Naive thymus-derived CD8-positive, alpha-beta T cell (primary cell): ENCODE measurements at regions not wholly inside any gene's neighbourhood (a gene's known extent, or its start where the extent isn't known, plus 50 kb on each side); places are given as distances from the start of the nearest gene placed in this dataset.

ENCODE experiments used
- ATAC-seq, 2 donors: fragments of 150-1000 bp; cut with Tn5 transposase in 1 of 2; sonication (Bioruptor Pico), chemical (Tn5 transposase) in 1 of 2; 1 replicate in 1 of 2; 2 replicates in 1 of 2; pipeline ENCODE4 v1.10.0; 2021; ENCODE audit warnings: mild to moderate bottlenecking in 2 of 2, moderate library complexity in 2 of 2
- POLR2A ChIA-PET: fragments of 350-600 bp; sonication (Branson Sonifier 250); formaldehyde crosslinking; loops from one replicate; lab custom pipeline; 2021; ENCODE audit warnings: antibody characterized with exemption; lab: Charles Lee
- DNase-seq, 10 donors: peaks; one replicate each; pipeline versions ENCODE4 v3.0.0 to v3.0.0-alpha.2; 2020 to 2022
- H3K27ac Mint-ChIP-seq, 10 donors: one replicate each; pipeline ENCODE4 v1.8.0; 2020 to 2022; ENCODE audit warnings: mild to moderate bottlenecking in 10 of 10, mixed read lengths in 10 of 10, moderate library complexity in 4 of 10, inconsistent platforms in 1 of 10
- H3K27me3 Mint-ChIP-seq, 5 donors: one replicate each; pipeline ENCODE4 v1.8.0; 2021 to 2022; ENCODE audit warnings: mixed read lengths in 5 of 5
- H3K36me3 Mint-ChIP-seq, 3 donors: one replicate each; pipeline ENCODE4 v1.8.0; 2020 to 2022; ENCODE audit warnings: mixed read lengths in 3 of 3, mild to moderate bottlenecking in 2 of 3, inconsistent platforms in 1 of 3
- H3K4me1 Mint-ChIP-seq, 4 donors: one replicate each; pipeline ENCODE4 v1.8.0; 2021 to 2022; ENCODE audit warnings: mixed read lengths in 4 of 4
- H3K4me3 Mint-ChIP-seq, 10 donors: one replicate each; pipeline ENCODE4 v1.8.0; 2020 to 2022; ENCODE audit warnings: mild to moderate bottlenecking in 10 of 10, mixed read lengths in 10 of 10, moderate library complexity in 6 of 10, inconsistent platforms in 1 of 10
- H3K9me3 Mint-ChIP-seq, 9 donors: one replicate each; pipeline ENCODE4 v1.8.0; 2020 to 2022; ENCODE audit warnings: mixed read lengths in 9 of 9, mild to moderate bottlenecking in 3 of 9, inconsistent platforms in 1 of 9, moderate library complexity in 1 of 9

DNA sequence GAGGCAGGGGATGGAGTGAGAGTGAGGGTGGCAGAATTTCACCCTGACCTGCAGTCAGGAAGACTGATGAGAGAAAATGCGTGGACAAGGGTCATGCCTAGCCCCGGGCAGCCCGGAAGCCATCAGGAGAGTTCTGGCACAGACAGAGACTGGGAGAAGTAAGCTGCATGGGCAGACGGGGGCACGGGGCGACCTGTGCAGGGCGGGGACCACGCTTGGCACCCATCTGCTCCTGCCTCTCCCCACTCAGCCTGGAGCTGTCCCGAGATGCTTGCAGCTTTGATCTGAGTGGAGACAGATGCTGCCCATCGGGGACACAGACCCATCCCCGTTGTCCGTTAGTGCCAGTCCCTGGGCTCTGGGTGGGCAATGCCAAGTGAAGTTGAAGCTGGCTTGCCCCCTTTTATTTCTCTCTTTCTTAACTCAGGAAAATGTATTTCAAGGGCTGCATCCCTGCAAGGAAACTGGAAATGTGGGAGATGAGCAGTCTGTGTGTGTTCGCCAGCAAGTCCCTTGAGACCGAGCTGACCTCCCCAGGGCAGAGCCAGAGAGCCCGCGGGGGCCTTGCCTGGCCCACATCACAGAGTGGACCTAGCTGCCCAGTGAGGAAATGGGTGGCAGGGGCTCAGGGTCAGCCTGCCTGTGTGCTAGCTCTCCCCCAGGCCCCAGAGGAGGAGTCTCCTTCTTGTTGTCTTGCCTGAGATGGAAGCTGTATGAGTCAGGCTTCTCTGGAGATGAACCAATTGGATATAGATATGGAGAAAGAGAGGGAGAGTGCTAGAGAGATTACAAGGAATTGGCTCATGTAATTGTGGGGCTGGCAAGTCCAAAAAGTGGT lies 121.3 kb upstream of the C1orf174 start:
- Mint-ChIP-seq H3K27ac (no peak overlapping the region), H3K4me3 (no peak overlapping the region), H3K36me3 (no peaks in the 10 kb centered on the region), H3K27me3 (peaks cover 0 to 22% (median 18%) of the 10 kb centered on the region in 5 donors), H3K4me1 (peaks cover 2 to 7% (median 5%) of the 10 kb centered on the region in 4 donors), H3K9me3 (peaks cover 0 to 3% (median 0%) of the 10 kb centered on the region in 9 donors)
- ATAC-seq (no peak), DNase-seq (no peak)
- POLR2A ChIA-PET = no interaction called here

DNA sequence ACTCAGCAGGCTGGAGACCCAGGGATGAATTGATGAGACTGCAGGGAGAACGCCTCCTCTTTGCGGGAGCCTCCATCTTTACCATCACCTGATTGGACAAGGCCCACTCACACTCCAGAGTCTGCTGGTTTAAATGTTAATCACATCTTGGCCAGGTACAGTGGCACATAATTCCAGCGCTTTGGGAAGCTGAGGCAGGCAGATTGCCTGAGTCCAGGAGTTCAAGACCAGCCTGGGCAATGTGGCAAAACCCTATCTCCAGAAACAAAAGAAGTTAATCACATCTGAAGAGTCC lies 121.8 kb upstream of the C1orf174 start:
- POLR2A ChIA-PET = no interaction called here
- ATAC-seq = no peak

DNA sequence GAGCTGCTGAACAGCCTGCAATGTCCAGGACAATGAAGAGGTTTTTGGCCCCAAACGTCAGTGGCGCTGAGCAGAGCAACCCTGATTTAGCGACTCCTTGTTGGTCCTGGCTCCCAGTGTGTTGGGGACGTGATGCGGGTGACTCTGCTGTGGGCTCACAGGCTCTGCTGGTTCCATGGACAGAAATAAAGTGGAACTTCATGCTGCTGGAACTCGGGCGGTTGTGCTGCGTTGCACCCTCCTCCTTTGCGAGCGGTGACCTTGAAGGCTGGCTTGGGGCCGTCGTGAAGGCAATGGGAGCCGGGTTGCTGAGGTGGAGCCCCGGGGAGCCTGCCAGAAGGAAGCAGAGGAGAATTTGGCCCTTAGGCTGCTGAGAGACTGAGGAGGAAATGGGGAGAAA lies 122.6 kb upstream of the C1orf174 start:
- no peak overlapping the region for H3K27ac Mint-ChIP-seq
- DNase-seq = no peak
- no peak for ATAC-seq
- H3K36me3 Mint-ChIP-seq = no peaks in the 10 kb centered on the region
- H3K9me3 Mint-ChIP-seq = peaks cover 0 to 3% (median 0%) of the 10 kb centered on the region in 9 donors
- POLR2A ChIA-PET = no interaction called here
- no peak overlapping the region for H3K4me3 Mint-ChIP-seq
- peaks cover 0 to 8% (median 4%) of the 10 kb centered on the region in 4 donors for H3K4me1 Mint-ChIP-seq
- H3K27me3 Mint-ChIP-seq = peaks cover 0 to 22% (median 18%) of the 10 kb centered on the region in 5 donors

More for the DNA sequence above, 121.8 kb upstream of the C1orf174 start:
- Mint-ChIP-seq H3K4me3 (no peak overlapping the region), H3K4me1 (peaks cover 0 to 5% (median 2%) of the 10 kb centered on the region in 4 donors), H3K27ac (no peak overlapping the region), H3K27me3 (peaks cover 0 to 22% (median 18%) of the 10 kb centered on the region in 5 donors), H3K9me3 (peaks cover 0 to 3% (median 0%) of the 10 kb centered on the region in 9 donors), H3K36me3 (no peaks in the 10 kb centered on the region)
- DNase-seq = no peak

DNA sequence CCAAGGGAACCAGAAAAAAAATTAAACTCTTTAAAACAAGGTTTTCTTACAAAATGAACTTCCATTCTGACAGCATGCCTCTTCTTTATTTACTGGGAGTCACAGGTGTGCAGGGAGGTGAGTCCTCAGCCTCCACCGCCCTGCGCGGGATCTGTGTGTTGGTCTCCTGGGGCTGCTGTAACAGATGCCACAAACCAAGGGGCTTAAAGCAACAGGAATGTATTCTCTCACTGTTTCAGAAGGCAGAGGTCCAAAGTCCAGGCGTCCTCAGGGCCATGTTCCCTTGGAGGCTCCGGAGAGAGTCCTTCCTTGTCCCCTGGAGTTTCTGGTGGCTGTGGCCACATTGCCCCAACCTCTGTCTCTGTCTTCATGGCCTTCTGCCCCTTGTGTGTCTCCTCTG lies 123.6 kb upstream of the C1orf174 start:
- Mint-ChIP-seq H3K27me3 (peaks cover 3 to 22% (median 18%) of the 10 kb centered on the region in 5 donors), H3K27ac (peak overlapping the region in 1 of 10 donors; percentile 77), H3K4me3 (no peak overlapping the region), H3K36me3 (no peaks in the 10 kb centered on the region), H3K9me3 (peaks cover 0 to 3% (median 0%) of the 10 kb centered on the region in 9 donors), H3K4me1 (peaks cover 0 to 13% (median 6%) of the 10 kb centered on the region in 4 donors)
- no peak for ATAC-seq
- no peak for DNase-seq
- POLR2A ChIA-PET = no interaction called here

DNA sequence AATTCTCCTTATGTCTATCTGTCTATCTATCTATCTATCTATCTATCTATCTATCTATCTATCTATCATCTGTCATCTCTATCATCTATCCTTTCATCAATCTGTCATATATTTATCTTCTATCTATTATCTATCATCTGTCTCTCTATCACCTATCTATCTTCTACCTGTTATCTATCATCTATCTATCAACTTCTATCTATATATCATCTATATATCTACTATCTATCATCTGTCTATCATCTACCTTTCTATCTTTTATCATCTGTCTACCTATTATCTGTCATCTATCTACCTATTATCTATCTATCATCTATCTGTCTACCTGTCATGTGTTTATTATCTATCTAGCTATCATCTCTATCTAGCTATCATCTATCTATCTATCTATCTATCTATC lies 124.7 kb upstream of the C1orf174 start:
- peaks cover 0 to 17% (median 5%) of the 10 kb centered on the region in 4 donors for H3K4me1 Mint-ChIP-seq
- no peaks in the 10 kb centered on the region for H3K9me3 Mint-ChIP-seq
- POLR2A ChIA-PET = no interaction called here
- H3K27ac Mint-ChIP-seq = no peak overlapping the region
- no peak for ATAC-seq
- no peaks in the 10 kb centered on the region for H3K36me3 Mint-ChIP-seq
- H3K4me3 Mint-ChIP-seq = no peak overlapping the region
- DNase-seq = no peak
- H3K27me3 Mint-ChIP-seq = peaks cover 3 to 21% (median 12%) of the 10 kb centered on the region in 5 donors

DNA sequence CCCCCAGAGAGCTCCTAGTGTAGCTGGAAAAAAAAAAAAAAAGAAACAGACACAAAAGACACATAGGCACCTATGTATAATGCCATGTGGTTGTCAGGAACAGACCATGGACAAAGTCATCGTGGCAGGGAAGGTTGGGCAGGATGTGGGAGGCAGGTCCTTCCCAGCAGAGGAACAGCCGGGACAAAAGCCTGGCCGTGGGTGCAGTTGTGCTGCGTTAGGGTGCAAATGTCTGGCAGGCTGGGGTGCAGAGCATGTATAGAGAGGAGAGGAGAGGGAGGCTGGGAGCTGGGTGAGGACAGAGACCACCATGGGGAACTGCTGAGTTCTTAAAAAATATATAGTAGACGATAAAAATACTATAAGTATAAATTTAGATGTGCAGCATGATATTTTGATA lies 125.7 kb upstream of the C1orf174 start:
- Mint-ChIP-seq H3K4me1 (peaks cover 0 to 17% (median 5%) of the 10 kb centered on the region in 4 donors), H3K9me3 (peaks cover 0 to 3% (median 0%) of the 10 kb centered on the region in 9 donors), H3K4me3 (no peak overlapping the region), H3K27me3 (peaks cover 3 to 18% (median 7%) of the 10 kb centered on the region in 5 donors), H3K27ac (peak overlapping the region in 1 of 10 donors; percentile 65), H3K36me3 (peaks cover 0 to under 1% (median 0%) of the 10 kb centered on the region in 3 donors)
- POLR2A ChIA-PET = no interaction called here
- no peak for ATAC-seq
- no peak for DNase-seq

DNA sequence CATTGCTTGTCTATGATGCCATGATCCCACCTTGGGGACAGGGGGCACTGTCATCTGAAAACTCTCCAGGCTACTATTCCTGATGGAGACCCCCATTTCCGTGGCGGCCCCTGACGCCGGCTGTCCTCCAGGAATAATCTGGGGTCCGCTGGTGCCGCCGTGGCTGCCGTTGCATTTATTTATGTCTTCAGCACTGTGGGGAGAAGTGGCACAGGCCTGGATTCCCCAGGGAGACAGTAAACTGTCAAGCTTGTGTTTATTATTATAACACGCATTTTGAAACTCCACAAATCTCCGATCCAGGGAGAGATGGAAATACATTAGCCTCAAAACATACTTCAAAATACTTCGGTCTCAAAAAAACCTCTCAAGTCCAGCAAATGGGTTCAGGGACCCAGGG lies 126.9 kb upstream of the C1orf174 start:
- no peak for ATAC-seq
- no peak for DNase-seq
- Mint-ChIP-seq H3K27me3 (peaks cover 6 to 21% (median 12%) of the 10 kb centered on the region in 5 donors), H3K4me1 (peaks cover 0 to 17% (median 5%) of the 10 kb centered on the region in 4 donors), H3K27ac (peak overlapping the region in 2 of 10 donors; percentile 63 to 74), H3K36me3 (peaks cover 0 to 9% (median 3%) of the 10 kb centered on the region in 3 donors), H3K4me3 (peak overlapping the region in 1 of 10 donors; percentile 29), H3K9me3 (peaks cover 0 to 11% (median 5%) of the 10 kb centered on the region in 9 donors)
- POLR2A ChIA-PET = no interaction called here

DNA sequence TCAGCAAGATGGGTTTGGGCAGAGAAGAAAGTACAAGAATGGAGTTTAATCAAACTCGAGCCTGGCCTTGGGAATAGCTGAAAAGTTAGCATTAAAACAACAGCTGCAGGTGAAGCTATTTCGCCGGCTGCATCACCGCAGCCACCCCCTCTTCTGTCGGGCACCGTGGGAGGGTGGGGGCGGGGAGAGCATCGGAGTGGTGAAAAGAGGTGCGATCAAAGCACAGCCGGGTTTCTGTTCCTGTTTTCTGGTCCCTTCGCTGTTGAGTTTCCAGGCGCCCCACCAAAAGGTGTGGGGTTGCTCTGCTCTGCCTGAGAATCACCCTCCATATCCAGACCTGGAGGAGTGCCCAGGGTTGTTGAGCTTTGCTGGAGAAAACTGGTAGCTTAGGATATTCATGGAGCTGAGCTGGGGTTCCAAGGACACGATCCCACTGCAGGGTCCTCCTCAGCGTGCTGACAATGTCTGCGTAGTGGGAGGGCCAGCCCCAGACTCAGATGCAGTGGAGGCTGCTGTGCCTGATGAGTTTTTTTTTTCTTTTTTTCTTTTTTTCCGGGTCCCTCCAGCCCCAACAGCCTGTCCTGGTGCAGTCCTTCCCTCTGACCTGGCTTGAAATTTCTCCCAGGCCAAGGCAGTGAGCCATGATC lies 127.5 kb upstream of the C1orf174 start:
- H3K9me3 Mint-ChIP-seq = peaks cover 0 to 11% (median 5%) of the 10 kb centered on the region in 9 donors
- peaks cover 0 to 11% (median 3%) of the 10 kb centered on the region in 3 donors for H3K36me3 Mint-ChIP-seq
- DNase-seq = peak in 1 of 10 donors; percentile 30
- POLR2A ChIA-PET = no interaction called here
- H3K4me3 Mint-ChIP-seq = peak overlapping the region in 2 of 10 donors; percentile 23 to 28
- peak in 1 of 2 donors; percentile 52 for ATAC-seq
- H3K27me3 Mint-ChIP-seq = peaks cover 6 to 21% (median 16%) of the 10 kb centered on the region in 5 donors
- peak overlapping the region in 2 of 10 donors; percentile 63 to 74 for H3K27ac Mint-ChIP-seq
- peaks cover 0 to 17% (median 5%) of the 10 kb centered on the region in 4 donors for H3K4me1 Mint-ChIP-seq

DNA sequence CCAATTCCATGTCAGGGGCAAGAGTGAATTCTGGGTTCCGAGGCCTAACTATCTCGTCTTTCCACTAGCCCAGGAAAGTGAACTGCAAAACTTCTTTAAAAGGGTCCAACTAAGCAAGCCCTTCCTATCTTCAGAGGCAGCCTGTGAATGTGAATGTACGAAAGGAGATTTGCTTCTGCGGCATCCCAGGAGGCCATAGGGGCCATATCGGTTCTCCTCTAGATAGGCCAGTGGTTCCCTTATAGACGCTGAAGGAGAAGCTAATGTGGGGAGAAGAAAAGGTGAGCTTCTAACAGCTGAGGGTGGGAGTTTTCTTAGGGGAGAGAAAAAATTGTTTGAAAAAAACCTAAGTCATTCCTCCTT lies 128.0 kb upstream of the C1orf174 start:
- H3K4me3 Mint-ChIP-seq = peak overlapping the region in 1 of 10 donors; percentile 23
- H3K36me3 Mint-ChIP-seq = peaks cover 0 to 14% (median 3%) of the 10 kb centered on the region in 3 donors
- no peak for ATAC-seq
- H3K27me3 Mint-ChIP-seq = peaks cover 10 to 26% (median 21%) of the 10 kb centered on the region in 5 donors
- peaks cover 0 to 17% (median 5%) of the 10 kb centered on the region in 4 donors for H3K4me1 Mint-ChIP-seq
- H3K9me3 Mint-ChIP-seq = peaks cover 0 to 11% (median 5%) of the 10 kb centered on the region in 9 donors
- no peak for DNase-seq
- POLR2A ChIA-PET = no interaction called here
- no peak overlapping the region for H3K27ac Mint-ChIP-seq

DNA sequence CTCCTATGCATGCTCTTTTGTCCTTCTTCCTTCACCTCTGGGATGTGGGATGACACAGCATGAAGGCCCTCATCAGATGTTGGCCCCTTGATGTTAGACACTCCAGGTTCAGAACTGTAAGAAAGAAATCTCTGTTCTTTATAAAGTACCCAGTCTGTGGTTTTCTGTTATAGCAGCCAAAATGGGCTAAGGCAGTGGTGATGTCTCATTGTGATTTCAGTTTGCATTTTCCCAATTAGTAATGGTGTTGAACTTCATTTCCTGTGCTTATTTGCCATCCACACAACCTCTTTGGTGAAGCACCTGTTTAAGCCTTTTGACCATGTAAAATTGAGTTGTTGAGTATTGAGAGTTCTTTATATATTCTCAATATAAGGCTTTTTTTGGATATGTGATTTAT lies 129.3 kb upstream of the C1orf174 start:
- Mint-ChIP-seq H3K27ac (no peak overlapping the region), H3K36me3 (peaks cover 0 to 14% (median 3%) of the 10 kb centered on the region in 3 donors), H3K4me1 (peaks cover 0 to 17% (median 6%) of the 10 kb centered on the region in 4 donors), H3K4me3 (no peak overlapping the region), H3K9me3 (peaks cover 0 to 11% (median 5%) of the 10 kb centered on the region in 9 donors), H3K27me3 (peaks cover 11 to 32% (median 20%) of the 10 kb centered on the region in 5 donors)
- no peak for DNase-seq
- no peak for ATAC-seq
- POLR2A ChIA-PET = no interaction called here

DNA sequence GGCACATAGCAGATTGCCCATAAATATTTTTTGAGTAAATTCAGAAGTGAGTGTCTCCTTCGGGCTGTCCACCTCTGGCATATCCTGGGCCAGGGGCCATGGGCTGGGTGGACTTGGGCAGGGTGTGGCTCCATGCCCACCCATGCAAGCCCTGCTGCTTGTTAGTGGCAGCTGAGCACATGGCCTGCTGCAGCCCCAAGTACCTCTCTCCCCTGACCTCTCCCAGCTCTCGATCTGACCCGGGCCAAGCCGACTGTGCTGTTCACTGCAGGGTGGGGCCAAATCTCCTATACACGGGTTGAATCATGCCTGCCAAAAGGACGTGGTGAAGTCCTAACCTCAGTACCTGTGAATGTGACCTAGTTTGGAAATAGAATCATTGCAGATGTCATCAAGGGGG lies 132.5 kb upstream of the C1orf174 start:
- no peak overlapping the region for H3K4me3 Mint-ChIP-seq

DNA sequence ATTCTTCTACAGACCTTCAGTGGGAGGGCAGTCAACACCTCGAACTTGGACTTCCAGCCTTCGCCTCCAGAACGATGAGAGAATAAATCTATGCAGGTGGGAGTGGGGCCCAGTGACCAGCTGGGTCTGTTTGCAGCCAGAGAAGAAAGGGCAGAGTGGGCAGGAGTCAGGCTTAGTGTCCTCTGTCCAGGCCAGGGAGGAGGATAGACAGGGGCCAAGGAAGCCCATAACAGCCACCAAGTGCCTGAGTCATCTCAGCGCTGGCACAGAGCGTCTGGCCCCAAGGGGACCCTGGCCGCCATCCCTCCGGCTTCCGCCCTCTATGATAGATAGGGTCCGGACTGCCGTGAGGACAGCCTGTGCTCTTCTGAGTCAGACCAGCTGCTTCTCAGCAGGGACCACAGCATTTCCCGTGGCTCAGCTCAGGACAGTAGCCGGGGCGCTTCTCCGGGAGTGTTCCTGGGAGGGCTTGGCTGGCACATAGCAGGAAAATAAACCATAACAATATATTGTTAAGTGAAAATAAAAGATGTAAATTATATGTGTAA lies 133.1 kb upstream of the C1orf174 start:
- Mint-ChIP-seq H3K27me3 (peaks cover 8 to 32% (median 15%) of the 10 kb centered on the region in 5 donors), H3K9me3 (peaks cover 0 to 12% (median 5%) of the 10 kb centered on the region in 9 donors), H3K27ac (no peak overlapping the region), H3K36me3 (peaks cover 0 to 14% (median 3%) of the 10 kb centered on the region in 3 donors), H3K4me3 (no peak overlapping the region), H3K4me1 (peaks cover 0 to 7% (median under 1%) of the 10 kb centered on the region in 4 donors)
- ATAC-seq = no peak
- POLR2A ChIA-PET = no interaction called here
- no peak for DNase-seq

More for the DNA sequence above, 132.5 kb upstream of the C1orf174 start:
- peaks cover 0 to 14% (median 3%) of the 10 kb centered on the region in 3 donors for H3K36me3 Mint-ChIP-seq
- POLR2A ChIA-PET = no interaction called here
- H3K27ac Mint-ChIP-seq = peak overlapping the region in 1 of 10 donors; percentile 47
- H3K9me3 Mint-ChIP-seq = peaks cover 0 to 11% (median 5%) of the 10 kb centered on the region in 9 donors
- DNase-seq (no peak), ATAC-seq (no peak)
- peaks cover 11 to 32% (median 16%) of the 10 kb centered on the region in 5 donors for H3K27me3 Mint-ChIP-seq
- H3K4me1 Mint-ChIP-seq = peaks cover 0 to 11% (median 2%) of the 10 kb centered on the region in 4 donors
